Epidermal melanocyte (primary cell): ENCODE measurements at regions not wholly inside any gene's neighbourhood (a gene's known extent, or its start where the extent isn't known, plus 50 kb on each side); places are given as distances from the start of the nearest gene placed in this dataset.
"Not testable (repeated sequence)": the region's sequence is repeated elsewhere in the genome, so short reads cannot be mapped to it uniquely, and the experiment has no call there.

ENCODE experiments used
- DNase-seq: peaks from one replicate; pipeline ENCODE4 v3.0.0; 2011; ENCODE audit warnings: low spot score; ENCODE audit not compliant: insufficient read length

DNA sequence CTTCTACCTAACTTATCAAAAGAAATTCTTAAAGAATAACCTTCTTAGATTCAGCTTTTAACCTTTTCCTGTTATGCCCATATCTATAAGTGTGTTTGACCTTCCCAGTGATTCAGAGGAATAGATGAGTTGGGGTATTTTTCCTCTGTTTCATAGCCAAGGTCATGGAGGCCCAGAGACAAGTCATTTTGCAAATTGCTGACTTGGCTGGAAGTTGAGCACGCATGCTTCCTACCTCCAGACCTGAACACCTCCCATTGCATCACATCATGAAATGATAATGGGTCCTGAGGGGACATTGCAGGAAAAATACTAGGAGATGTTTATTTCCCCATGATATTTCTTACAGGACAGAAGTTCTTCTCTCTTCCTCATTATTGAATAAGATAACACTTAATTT lies 158.6 kb upstream of the LMCD1 start:
- DNase-seq: no peak

- no peak for DNase-seq
Measured at GRCh38 chr3:8345398-8345797, 156.2 kb upstream of the LMCD1 start.

DNA sequence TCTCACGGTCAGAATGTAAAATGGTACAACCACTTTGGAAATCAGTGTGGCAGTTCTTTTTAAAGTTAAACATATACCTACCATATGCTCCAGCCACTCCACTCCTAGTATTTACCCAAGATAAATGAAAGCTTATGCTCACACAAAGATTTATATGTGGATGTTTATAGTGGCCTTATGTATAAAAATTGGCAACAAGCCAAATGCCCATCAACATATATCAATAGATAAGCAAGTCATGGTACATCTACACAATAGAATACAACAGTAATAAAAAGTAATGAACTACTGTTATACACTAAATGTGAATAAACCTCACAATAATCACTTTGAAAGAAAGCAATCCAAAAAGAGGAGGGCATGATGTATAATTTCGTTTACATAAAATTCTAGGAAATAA lies 153.5 kb upstream of the LMCD1 start:
- no peak for DNase-seq

DNA sequence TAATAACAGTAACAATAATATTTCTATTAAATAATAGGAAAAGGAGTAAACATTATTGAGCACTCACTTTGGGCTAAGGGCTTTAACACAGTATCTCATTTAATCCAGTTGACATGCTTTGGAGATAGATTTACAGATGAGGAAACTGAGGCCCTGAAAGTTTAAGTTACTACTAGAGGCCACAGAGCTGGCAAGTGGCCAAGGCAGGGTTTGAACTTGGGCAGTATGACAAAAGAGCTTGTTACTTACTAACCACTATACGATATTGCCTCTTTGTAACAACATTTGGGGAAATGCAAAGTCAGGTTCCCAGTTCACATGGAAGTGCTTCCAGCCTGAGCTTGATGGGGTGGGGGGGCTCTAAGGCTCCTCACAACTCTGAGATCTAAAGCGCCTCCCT lies 149.1 kb upstream of the LMCD1 start:
- DNase-seq: no peak

DNA sequence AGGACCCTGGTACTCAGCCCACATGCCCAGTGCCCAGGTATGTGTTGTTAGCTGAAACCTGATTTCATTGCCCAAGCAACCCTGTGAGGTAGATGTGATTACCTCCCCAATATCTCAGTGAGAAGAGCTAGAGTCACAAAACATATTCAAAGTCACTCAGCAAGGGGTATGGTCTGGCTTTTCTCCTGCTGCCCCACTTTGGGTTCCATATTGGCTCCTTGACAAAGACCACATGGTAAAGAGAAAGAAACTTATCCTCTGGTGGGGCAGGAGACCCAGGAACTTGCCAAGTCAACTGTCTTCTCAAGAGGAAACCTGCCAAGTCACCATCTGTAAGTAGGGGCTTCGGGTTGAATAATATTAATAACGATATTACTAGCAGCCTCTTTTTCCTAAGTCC lies 148.3 kb upstream of the LMCD1 start:
- DNase-seq: no peak

GRCh38 chr3:8355346-8355745 lies 146.3 kb upstream of the LMCD1 start:
- DNase-seq: no peak

DNA sequence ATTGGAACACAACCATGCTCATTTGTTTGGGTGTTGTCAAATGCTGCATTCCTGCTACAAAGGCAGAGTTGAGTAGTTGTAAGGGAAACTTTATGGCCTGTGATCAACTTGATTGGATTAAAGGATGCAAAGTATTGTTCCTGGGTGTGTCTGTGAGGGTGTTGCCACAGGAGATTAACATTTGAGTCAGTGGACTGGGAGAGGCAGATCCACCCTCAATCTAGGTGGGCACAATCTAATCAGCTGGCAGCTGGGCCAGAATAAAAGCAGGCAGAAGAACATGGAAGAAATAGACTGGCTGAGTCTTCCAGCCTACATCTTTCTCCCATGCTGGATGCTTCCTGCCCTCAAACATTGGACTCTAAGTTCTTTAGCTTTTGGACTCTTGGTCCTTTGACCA lies 145.6 kb upstream of the LMCD1 start:
- not testable (repeated sequence) for DNase-seq

- no peak for DNase-seq
Measured at GRCh38 chr3:8357859-8358258, 143.8 kb upstream of the LMCD1 start.

- no peak for DNase-seq
Measured at GRCh38 chr3:8359133-8359532, 142.5 kb upstream of the LMCD1 start.

DNA sequence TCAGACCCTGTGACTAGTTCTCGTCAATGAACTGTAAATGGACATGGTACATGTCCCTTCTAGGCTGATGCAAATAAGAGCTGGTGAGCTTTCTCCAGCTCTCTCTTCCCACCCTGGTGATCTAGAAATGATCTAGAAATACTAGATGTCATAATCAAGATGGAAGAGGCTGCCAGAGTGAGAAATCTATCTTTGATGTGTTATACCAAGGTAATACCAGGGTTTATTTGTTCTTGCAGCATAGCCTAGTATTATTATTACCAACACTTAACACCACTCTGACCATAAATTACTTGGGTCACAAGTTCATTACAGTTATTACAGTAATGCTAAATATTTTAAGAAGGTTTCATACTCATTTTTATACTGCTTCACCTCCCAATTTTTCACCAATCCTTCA lies 138.4 kb upstream of the LMCD1 start:
- DNase-seq: no peak

DNA sequence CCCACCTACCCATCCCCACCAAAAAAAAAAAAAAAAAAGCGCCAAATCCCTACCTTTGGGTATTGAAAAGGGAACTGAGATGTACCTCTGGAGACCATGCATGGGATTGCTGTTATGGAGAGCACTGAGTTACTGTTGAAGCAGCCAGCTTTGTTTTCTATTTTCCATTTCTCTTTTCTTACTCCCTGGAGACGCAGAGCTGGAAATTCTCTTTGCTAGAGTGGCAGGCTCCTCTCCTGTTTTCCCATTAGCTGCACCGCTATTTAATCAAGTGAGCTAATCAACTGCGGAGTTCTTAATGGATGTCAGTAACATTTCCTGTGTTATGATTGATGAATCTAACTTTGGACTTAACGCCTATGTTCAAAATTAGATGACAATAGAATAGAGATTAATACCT lies 136.1 kb upstream of the LMCD1 start:
- DNase-seq: no peak

GRCh38 chr3:8366219-8366810 lies 135.3 kb upstream of the LMCD1 start:
- DNase-seq: peak; percentile 33

DNA sequence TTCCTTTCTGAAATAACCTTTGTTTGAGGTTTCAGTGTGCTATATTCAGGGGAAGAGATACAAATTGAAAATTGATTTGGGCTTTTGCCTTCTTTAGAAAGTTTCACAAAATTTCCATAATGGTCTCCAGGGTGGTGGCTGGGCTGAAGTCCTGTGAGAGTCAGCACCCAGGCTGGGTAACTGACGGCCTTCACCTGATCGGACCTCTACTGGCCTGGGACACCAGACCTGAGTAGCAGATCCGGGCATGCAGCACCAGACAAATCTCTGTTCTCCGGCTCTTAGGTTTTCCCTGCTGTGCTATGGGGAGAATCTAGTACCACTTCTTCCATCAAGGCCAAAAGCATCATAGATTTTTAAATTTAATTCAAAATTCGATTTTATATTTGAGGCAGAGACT lies 133.0 kb upstream of the LMCD1 start:
- no peak for DNase-seq

DNA sequence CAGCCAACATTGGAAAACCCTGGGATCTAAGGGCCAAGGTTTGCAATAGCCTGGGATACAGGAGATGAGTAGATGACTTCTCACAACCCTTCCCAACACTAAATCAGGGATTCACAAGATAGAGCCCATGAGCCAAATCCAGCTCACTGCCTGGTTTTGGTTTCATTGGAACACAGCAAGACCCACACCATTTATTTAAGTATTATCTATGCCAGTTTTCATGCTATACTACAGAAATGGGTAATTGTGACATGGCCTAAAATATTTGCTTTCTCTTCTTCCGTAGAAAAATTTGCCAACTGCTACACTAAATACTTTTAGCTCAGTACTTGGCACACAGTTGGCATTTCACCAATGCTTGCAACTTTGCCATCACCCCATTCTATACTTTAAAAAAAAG lies 132.0 kb upstream of the LMCD1 start:
- DNase-seq: no peak

DNA sequence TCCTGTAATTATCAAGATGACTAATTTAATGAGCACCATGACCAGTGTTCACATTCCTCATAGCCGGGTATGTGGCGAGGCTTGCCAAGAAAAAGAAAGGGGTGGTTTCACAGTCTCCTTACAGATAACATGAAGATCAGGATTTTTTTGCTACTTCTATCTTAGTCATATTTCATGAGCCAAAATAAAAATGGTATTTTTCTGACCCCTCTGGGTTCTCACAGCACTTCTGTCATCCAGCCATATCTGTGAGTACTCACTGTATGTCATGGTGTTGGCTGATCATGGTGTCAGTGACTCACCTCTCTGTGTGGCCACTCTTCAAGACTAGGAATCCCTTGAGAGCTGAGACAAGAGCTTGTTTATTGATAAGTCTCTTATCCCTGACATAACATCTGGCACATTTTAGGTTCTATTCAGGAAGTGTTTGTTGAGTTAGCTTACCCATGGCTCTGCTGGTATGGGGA lies 130.5 kb upstream of the LMCD1 start:
- no peak for DNase-seq

DNA sequence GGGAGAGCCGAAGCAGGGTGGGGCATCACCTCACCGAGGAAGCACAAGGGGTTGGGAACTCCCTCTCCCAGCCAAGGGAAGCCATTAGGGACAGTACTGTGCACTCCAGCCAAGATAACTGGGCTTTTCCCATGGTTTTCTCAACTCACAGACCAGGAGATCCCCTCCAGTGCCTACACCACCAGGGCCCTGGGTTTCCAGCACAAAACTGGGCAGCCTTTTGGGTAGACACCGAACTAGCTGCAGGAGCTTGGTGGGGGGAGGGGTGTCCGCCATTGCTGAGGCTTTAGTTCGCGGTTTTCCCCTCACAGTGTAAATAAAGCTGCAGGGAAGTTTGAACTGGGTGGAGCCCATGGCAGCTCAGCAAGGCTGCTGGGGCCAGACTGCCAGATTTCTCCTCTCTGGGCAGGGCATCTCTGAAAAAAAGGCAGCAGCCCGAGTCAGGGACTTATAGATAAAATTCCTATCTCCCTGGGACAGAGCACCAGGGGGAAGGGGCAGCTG lies 129.6 kb upstream of the LMCD1 start:
- DNase-seq: no peak

DNA sequence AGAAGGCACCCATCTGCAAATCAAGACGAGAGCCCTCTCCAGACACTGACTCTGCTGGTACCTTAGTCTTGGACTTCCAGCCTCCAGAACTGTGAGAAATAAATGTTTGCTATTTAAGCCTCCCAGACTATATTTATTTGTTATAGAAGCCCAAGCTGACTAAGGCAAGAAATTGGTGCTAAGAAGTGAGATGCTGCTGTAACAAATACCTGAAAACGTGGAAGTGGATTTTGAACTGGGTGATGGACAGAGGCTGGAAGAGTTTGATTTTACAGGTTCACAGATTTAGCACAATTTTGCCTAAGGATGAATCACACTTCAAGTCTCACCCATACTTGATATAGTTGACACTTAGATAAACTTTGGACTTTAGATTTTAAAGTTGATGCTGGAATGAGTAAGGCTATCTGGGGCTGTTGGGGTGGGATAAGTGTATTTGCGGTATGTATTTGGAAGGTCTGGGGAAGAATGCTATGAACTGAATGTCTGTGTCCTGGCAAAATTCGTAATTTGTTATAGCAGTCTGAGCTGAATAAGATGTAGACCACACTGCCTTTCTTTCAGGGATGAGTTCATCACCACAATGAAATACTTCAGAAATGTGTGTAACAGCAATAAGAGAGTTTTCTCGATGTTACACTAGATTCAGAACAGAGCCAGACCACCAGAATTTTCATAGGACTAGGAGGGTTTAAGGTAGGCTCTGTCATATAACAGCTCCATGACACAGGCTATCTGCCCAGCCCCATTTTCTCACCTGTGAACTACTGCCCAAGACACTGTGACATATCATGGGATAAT lies 120.5 kb upstream of the LMCD1 start:
- no peak for DNase-seq

GRCh38 chr3:8385848-8386620 lies 115.6 kb upstream of the LMCD1 start:
- no peak for DNase-seq

DNA sequence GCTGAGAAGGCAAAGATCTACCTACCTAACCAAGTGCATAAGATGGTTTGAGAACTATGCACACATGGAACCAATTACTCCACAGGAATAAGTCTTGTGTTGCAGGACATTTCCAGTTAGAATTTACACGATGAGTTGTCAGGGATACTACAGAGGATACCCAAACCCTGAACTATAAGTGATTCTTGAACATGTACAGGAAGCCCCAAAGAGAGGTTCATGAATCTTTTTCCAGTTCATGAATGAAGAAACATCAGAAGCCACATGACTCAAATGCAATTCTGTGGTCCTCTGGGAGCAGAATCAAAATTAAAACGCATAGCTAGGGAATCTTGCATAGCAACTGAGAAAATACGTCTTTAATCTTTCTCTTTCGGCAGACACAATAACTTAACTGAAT lies 114.1 kb upstream of the LMCD1 start:
- no peak for DNase-seq

DNA sequence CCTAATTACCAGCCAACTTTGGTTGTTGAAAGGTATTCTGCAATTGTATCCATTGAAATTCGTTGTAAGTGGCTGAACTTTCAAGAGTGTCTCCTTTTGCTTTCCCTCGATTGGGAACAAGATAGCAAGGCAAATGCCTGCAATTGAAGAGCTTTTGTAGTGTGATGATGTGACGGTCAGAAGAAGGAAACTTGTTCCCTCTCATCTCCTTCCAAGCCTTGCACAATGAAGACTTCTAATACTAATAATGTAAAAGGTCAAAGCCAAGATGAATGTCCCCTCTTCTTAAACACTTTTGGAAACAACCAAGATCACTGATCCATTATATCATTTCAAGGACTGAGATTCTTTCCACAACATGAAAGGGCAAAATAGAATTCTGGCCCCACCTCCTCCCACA lies 101.9 kb upstream of the LMCD1 start:
- DNase-seq: no peak

GRCh38 chr3:8400911-8401310 lies 100.7 kb upstream of the LMCD1 start:
- no peak for DNase-seq

GRCh38 chr3:8403996-8404395 lies 97.6 kb upstream of the LMCD1 start:
- DNase-seq: no peak
